ENCODE measurements at regions not wholly inside any gene's neighbourhood (a gene's known extent, or its start where the extent isn't known, plus 50 kb on each side); places are given as distances from the start of the nearest gene placed in this dataset.

- H3K9me3 ChIP-seq (ENCODE audit: control insufficient read depth, low read depth, low read length): no peaks in the 10 kb centered on the region
- H2AFZ ChIP-seq (ENCODE audit: control insufficient read depth, low read length): no peak overlapping the region
- no peak overlapping the region for H3K9ac ChIP-seq (ENCODE audit: control insufficient read depth, extremely low read depth, insufficient read depth, low read length)
- TF ChIP-seq CTCF (optimal IDR thresholded peaks at IDR 0.05 in 1 of 3, IDR thresholded peaks at IDR 0.05 in 1 of 3, conservative IDR thresholded peaks at IDR 0.05 in 1 of 3; ENCODE audit: extremely low read depth in 1 of 3, insufficient read depth in 2 of 3, low read length in 3 of 3) (no peak), EZH2 (IDR thresholded peaks at IDR 0.05; ENCODE audit: low read length) (no peak)
- no peak overlapping the region for H3K4me2 ChIP-seq (ENCODE audit: control insufficient read depth, extremely low read depth, insufficient read depth, low read depth, low read length)
- DNase-seq (ENCODE audit: low read depth, low spot score) (no peak), FAIRE-seq (no peak)
- no peak overlapping the region for H3K27ac ChIP-seq (ENCODE audit: control insufficient read depth, insufficient read depth, low read length)
- no peaks in the 10 kb centered on the region for H3K9me1 ChIP-seq (ENCODE audit: control insufficient read depth, extremely low read depth, insufficient read depth, low read length)
- dilution Hi-C loops (cut with MboI; ENCODE audit: extremely low pct_ligation_motif_present, low sequenced_read_pairs): no loop called here
- no peaks in the 10 kb centered on the region for H3K27me3 ChIP-seq (ENCODE audit: control insufficient read depth, extremely low read depth, insufficient read depth, low read length)
- H3K79me2 ChIP-seq (ENCODE audit: control insufficient read depth, insufficient read depth, low read length): no peaks in the 10 kb centered on the region
- no peak overlapping the region for H3K4me3 ChIP-seq (ENCODE audit: control insufficient read depth in 2 of 3, extremely low read depth in 1 of 3, insufficient read depth in 2 of 3, low read depth in 1 of 3, low read length in 3 of 3)
- no peaks in the 10 kb centered on the region for H3K36me3 ChIP-seq (ENCODE audit: control insufficient read depth in 2 of 2, extremely low read depth in 1 of 2, insufficient read depth in 2 of 2, low read length in 2 of 2)
- no peaks in the 10 kb centered on the region for H4K20me1 ChIP-seq (ENCODE audit: control insufficient read depth, extremely low read depth, insufficient read depth, low read length)
- H3K4me1 ChIP-seq (ENCODE audit: control insufficient read depth, extremely low read depth, insufficient read depth, low read length): peaks cover 19% of the 10 kb centered on the region
These were observed 465.9 kb downstream of the BCAT1 start for GRCh38 chr12:24482882-24483604.

- no peak for FAIRE-seq
- Histone ChIP-seq H3K9ac (ENCODE audit: control insufficient read depth, extremely low read depth, insufficient read depth, low read length) (no peak overlapping the region), H2AFZ (ENCODE audit: control insufficient read depth, low read length) (no peak overlapping the region), H3K9me1 (ENCODE audit: control insufficient read depth, extremely low read depth, insufficient read depth, low read length) (no peaks in the 10 kb centered on the region), H3K4me1 (ENCODE audit: control insufficient read depth, extremely low read depth, insufficient read depth, low read length) (peaks cover 12% of the 10 kb centered on the region), H3K4me3 (ENCODE audit: control insufficient read depth in 2 of 3, extremely low read depth in 1 of 3, insufficient read depth in 2 of 3, low read depth in 1 of 3, low read length in 3 of 3) (no peak overlapping the region), H3K9me3 (ENCODE audit: control insufficient read depth, low read depth, low read length) (no peaks in the 10 kb centered on the region), H3K36me3 (ENCODE audit: control insufficient read depth in 2 of 2, extremely low read depth in 1 of 2, insufficient read depth in 2 of 2, low read length in 2 of 2) (no peaks in the 10 kb centered on the region), H3K27ac (ENCODE audit: control insufficient read depth, insufficient read depth, low read length) (no peak overlapping the region), H3K27me3 (ENCODE audit: control insufficient read depth, extremely low read depth, insufficient read depth, low read length) (no peaks in the 10 kb centered on the region), H3K79me2 (ENCODE audit: control insufficient read depth, insufficient read depth, low read length) (no peaks in the 10 kb centered on the region), H3K4me2 (ENCODE audit: control insufficient read depth, extremely low read depth, insufficient read depth, low read depth, low read length) (no peak overlapping the region), H4K20me1 (ENCODE audit: control insufficient read depth, extremely low read depth, insufficient read depth, low read length) (no peaks in the 10 kb centered on the region)
- dilution Hi-C loops (cut with MboI; ENCODE audit: extremely low pct_ligation_motif_present, low sequenced_read_pairs): no loop called here
- no peak for TF ChIP-seq CTCF (optimal IDR thresholded peaks at IDR 0.05 in 1 of 3, IDR thresholded peaks at IDR 0.05 in 1 of 3, conservative IDR thresholded peaks at IDR 0.05 in 1 of 3; ENCODE audit: extremely low read depth in 1 of 3, insufficient read depth in 2 of 3, low read length in 3 of 3)
- no peak for TF ChIP-seq EZH2 (IDR thresholded peaks at IDR 0.05; ENCODE audit: low read length)
- no peak for DNase-seq (ENCODE audit: low read depth, low spot score)
These were observed 466.9 kb downstream of the BCAT1 start for GRCh38 chr12:24482044-24482443.

All from keratinocyte (primary cell).